Aorta (tissue), 5 donors: ENCODE measurements at regions not wholly inside any gene's neighbourhood (a gene's known extent, or its start where the extent isn't known, plus 50 kb on each side); places are given as distances from the start of the nearest gene placed in this dataset.

Source experiments
- ATAC-seq: fragments of 200-7000 bp; cut with Tn5 transposase; one replicate; pipeline ENCODE4 v1.9.1; 2022; ENCODE audit warnings: moderate library complexity; ENCODE audit not compliant: low FRiP score
- DNase-seq, 2 donors: peaks; one replicate each; pipeline ENCODE4 v3.0.0-alpha.2; 2020
- H3K27ac ChIP-seq, 2 donors: one replicate each; pipeline ENCODE4 v1.5.1; 2013; ENCODE audit warnings: low read length in 2 of 2, mild to moderate bottlenecking in 2 of 2, moderate library complexity in 2 of 2, control low read depth in 1 of 2, inconsistent platforms in 1 of 2, low read depth in 1 of 2
- H3K27me3 ChIP-seq, 2 donors: one replicate each; pipeline ENCODE4 v1.6.1; 2013; ENCODE audit warnings: control low read depth in 1 of 2, low read length in 1 of 2, mild to moderate bottlenecking in 1 of 2, moderate library complexity in 1 of 2; ENCODE audit not compliant: insufficient read depth in 2 of 2, control insufficient read depth in 1 of 2
- H3K36me3 ChIP-seq, 2 donors: one replicate each; pipeline ENCODE4 v1.6.1; 2013; ENCODE audit warnings: control low read depth in 1 of 2, low read length in 1 of 2, mild to moderate bottlenecking in 1 of 2; ENCODE audit not compliant: insufficient read depth in 2 of 2, control insufficient read depth in 1 of 2
- H3K4me1 ChIP-seq, 2 donors: one replicate each; pipeline ENCODE4 v1.6.1; 2013; ENCODE audit warnings: low read length in 2 of 2, control low read depth in 1 of 2, mild to moderate bottlenecking in 1 of 2, moderate library complexity in 1 of 2; ENCODE audit not compliant: insufficient read depth in 2 of 2, control insufficient read depth in 1 of 2
- H3K4me3 ChIP-seq, 2 donors: one replicate each; pipeline ENCODE4 v1.5.1; 2013; ENCODE audit warnings: low read length in 2 of 2, control low read depth in 1 of 2, mild to moderate bottlenecking in 1 of 2
- H3K9me3 ChIP-seq: one replicate; pipeline ENCODE4 v1.6.1; 2013; ENCODE audit warnings: mild to moderate bottlenecking, low read length; ENCODE audit not compliant: control insufficient read depth
- WGBS, 2 donors: extraction: QIAGEN DNeasy Blood & Tissue Kit; methylation state at CpG; one replicate each; pipeline ENCODE4 v1.1.7; 2013; 5-methylcytosine and 5-hydroxymethylcytosine counted together
- intact Hi-C, 2 donors: fragments of 100-400 bp; cut with DNase I; formaldehyde crosslinking; loops; one replicate each; pipeline versions ENCODE4 v1.14.2 to v1.15.0; 2022
- donor health status: healthy with polysubstance abuse.
- donor health status: Bipolar disorder and iron deficiency.
- donor health status: DM: no; HTN: no; CAD: no.
- donor health status: DM: no; HTN: no; CAD: no.
- donor health status: DM: yes; HTN: yes; CAD: no.

GRCh38 chr15:69945729-69946128 is 152.0 kb downstream of the TLE3 start:
- Histone ChIP-seq H3K27ac (no peak overlapping the region), H3K36me3 (no peaks in the 10 kb centered on the region), H3K4me1 (no peaks in the 10 kb centered on the region), H3K9me3 (no peaks in the 10 kb centered on the region), H3K27me3 (no peaks in the 10 kb centered on the region), H3K4me3 (no peak overlapping the region)
- no peak for ATAC-seq
- intact Hi-C loops: no loop called here
- WGBS, 2 donors: 95 to 98% methylated on average over 2 of the region's 2 CpGs
- DNase-seq: no peak

DNA sequence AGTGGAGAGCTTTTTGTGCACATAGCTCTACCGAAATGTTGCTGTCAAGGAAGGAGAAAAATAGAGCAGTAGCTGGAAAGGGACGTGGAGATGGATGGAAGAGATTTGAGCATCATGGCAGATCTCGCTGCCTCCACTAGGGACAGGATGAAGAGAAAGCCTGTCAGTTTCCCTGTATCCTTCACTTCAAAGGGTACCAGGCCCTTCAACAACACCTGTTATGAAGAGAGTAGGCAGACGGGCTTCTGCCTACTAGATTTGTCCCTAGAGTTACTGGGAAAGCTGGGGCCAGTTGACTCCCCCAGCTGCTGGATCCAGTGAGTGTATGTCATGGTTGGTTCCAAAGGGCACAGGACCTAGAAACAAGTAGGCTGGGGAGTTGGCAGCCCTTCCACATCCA is 150.8 kb downstream of the TLE3 start:
- no peaks in the 10 kb centered on the region for H3K27me3 ChIP-seq
- no peak overlapping the region for H3K4me3 ChIP-seq
- DNase-seq (no peak), ATAC-seq (no peak)
- no peaks in the 10 kb centered on the region for H3K36me3 ChIP-seq
- H3K27ac ChIP-seq: no peak overlapping the region
- intact Hi-C loops: no loop called here
- no peaks in the 10 kb centered on the region for H3K4me1 ChIP-seq
- no peaks in the 10 kb centered on the region for H3K9me3 ChIP-seq
- WGBS, 2 donors: 85 to 91% methylated on average over 4 of the region's 4 CpGs

DNA sequence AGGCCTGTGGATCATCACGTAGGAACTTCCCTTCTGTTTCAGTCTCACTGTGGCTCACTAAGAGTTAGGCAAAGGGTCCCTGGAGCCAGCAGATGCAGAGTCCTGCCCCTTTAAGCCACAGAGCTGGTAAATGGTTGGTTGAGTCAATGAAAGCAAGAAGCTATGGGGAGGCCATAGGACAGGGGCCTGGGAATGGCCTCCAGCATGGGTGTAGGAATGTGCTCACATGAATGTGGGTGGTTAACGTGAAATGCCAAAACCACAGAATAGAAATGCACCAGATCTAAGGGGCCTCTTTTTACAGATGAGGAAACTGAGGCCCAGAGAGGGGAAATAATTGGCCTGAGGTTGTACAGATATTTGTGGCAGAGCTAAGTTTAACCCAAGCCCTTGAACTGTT is 150.3 kb downstream of the TLE3 start:
- DNase-seq: no peak
- 87 to 95% methylated on average over 2 of the region's 2 CpGs for WGBS, 2 donors
- H3K9me3 ChIP-seq: no peaks in the 10 kb centered on the region
- no peaks in the 10 kb centered on the region for H3K27me3 ChIP-seq
- no peak for ATAC-seq
- H3K36me3 ChIP-seq: no peaks in the 10 kb centered on the region
- no peak overlapping the region for H3K27ac ChIP-seq
- H3K4me3 ChIP-seq: no peak overlapping the region
- intact Hi-C loops: no loop called here
- no peaks in the 10 kb centered on the region for H3K4me1 ChIP-seq

- no peaks in the 10 kb centered on the region for H3K4me1 ChIP-seq
- H3K4me3 ChIP-seq: no peak overlapping the region
- no peak overlapping the region for H3K27ac ChIP-seq
- ATAC-seq (no peak), DNase-seq (no peak)
- no peaks in the 10 kb centered on the region for H3K36me3 ChIP-seq
- intact Hi-C loops: no loop called here
- H3K27me3 ChIP-seq: no peaks in the 10 kb centered on the region
- WGBS, 2 donors: 47 to 53% methylated on average over 7 of the region's 7 CpGs
- no peaks in the 10 kb centered on the region for H3K9me3 ChIP-seq
Measured at GRCh38 chr15:69949485-69949884, 148.2 kb downstream of the TLE3 start.

GRCh38 chr15:69951256-69951897 is 146.3 kb downstream of the TLE3 start:
- Histone ChIP-seq H3K4me1 (no peaks in the 10 kb centered on the region), H3K4me3 (no peak overlapping the region), H3K27ac (no peak overlapping the region), H3K9me3 (no peaks in the 10 kb centered on the region), H3K36me3 (no peaks in the 10 kb centered on the region), H3K27me3 (no peaks in the 10 kb centered on the region)
- no peak for DNase-seq
- ATAC-seq: no peak
- WGBS, 2 donors: 80 to 89% methylated on average over 2 of the region's 2 CpGs
- intact Hi-C loops: no loop called here

DNA sequence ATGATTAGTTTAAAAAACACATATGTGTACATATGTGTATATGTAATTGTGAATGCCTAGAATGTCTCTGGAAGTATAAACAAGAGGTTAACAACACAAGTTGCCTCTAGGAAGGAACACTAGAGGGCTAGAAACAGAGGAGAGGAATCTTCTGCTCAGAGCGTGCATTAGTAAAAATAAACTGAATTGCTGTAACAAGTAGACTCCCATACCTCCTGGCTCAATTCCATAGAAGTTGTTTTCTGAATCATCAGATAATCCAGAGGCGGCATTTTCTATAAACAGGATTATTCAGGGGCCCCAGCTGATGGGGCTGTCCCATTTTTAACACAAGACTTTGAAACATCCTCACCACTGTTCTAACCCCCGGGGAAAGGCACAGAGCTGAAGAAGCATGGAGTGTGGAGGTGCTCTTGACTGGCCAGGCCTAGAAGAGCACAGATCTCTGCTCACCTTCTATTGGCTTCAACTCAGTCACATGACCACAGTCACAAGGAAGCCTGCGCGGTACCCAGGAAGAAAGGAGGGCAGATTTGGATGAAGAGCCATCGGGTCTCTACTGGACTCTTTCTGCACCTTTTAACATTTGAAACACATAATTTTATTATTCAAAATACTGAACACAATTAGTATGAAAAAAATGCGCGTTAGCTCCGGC is 145.7 kb downstream of the TLE3 start:
- no peaks in the 10 kb centered on the region for H3K27me3 ChIP-seq
- no peaks in the 10 kb centered on the region for H3K4me1 ChIP-seq
- H3K36me3 ChIP-seq: no peaks in the 10 kb centered on the region
- ATAC-seq (no peak), DNase-seq (no peak)
- intact Hi-C loops: no loop called here
- no peak overlapping the region for H3K27ac ChIP-seq
- H3K9me3 ChIP-seq: no peaks in the 10 kb centered on the region
- no peak overlapping the region for H3K4me3 ChIP-seq
- 86% methylated on average over 9 of the region's 9 CpGs for WGBS, 2 donors

DNA sequence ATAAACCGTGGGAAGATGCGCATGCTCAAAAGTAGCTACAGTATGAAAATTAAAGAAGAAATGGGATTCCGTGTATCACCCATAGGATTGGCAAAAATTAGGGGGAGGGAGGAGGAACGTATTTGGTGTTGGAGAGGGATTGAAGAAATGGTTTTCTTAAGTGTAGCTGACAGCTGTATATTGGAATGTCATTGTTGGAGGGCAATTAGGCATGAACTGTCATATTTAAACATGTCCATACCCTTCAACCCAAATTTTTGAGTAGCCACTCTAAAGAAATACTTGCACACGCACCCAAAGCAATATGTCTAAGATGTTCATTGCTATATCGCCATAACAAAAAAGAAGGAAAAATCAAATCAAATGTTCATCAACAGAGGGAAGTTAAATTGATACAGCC is 144.7 kb downstream of the TLE3 start:
- ATAC-seq (no peak), DNase-seq (no peak)
- no peak overlapping the region for H3K27ac ChIP-seq
- H3K9me3 ChIP-seq: no peaks in the 10 kb centered on the region
- 77 to 80% methylated on average over 6 of the region's 6 CpGs for WGBS, 2 donors
- H3K4me1 ChIP-seq: no peaks in the 10 kb centered on the region
- intact Hi-C loops: no loop called here
- H3K27me3 ChIP-seq: no peaks in the 10 kb centered on the region
- H3K4me3 ChIP-seq: no peak overlapping the region
- H3K36me3 ChIP-seq: no peaks in the 10 kb centered on the region

DNA sequence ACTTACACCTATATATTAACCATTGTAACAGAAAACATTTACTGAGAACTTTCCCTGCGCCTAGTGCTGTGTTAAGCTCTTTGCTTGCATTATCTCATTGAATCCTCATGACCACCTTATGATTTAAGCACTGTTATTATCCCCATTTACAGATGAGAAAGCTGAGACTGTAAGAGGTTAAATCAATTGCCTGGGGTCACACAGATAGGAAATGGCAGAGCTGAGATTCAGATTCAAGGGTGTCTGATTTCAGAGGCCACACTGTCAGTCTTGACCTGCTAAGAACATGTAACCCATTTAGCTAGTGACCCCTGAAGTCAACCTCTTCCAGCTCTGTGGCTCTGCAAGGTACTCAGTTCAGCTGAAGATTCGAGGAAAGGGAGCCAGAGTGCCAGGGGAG is 143.9 kb downstream of the TLE3 start:
- H3K27ac ChIP-seq: no peak overlapping the region
- no peaks in the 10 kb centered on the region for H3K27me3 ChIP-seq
- no peaks in the 10 kb centered on the region for H3K9me3 ChIP-seq
- no peaks in the 10 kb centered on the region for H3K4me1 ChIP-seq
- ATAC-seq (no peak), DNase-seq (no peak)
- no peak overlapping the region for H3K4me3 ChIP-seq
- no peaks in the 10 kb centered on the region for H3K36me3 ChIP-seq
- WGBS, 2 donors: 72 to 82% methylated on average over 2 of the region's 2 CpGs
- intact Hi-C loops: no loop called here

DNA sequence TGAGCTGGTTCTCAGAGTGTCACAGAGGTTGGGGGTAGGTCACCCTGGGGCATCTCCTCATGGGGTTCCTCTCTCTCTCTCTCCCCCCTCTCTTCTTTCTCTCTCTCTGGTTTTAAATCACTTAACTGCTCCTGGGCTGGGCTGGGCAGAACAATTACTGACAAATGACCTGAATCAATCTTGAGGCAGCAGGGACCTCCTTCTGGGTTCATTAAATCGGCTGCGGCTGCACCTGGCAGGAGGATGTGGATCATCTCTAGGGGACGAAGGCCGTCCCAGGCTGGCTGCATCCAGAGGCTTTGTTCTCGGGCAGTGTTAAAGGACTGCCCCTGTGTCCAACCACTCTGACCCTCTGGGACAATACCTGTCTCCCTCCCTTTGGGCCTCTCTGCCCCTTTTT is 143.1 kb downstream of the TLE3 start:
- no peaks in the 10 kb centered on the region for H3K4me1 ChIP-seq
- no peak overlapping the region for H3K4me3 ChIP-seq
- DNase-seq: no peak
- 63 to 64% methylated on average over 5 of the region's 5 CpGs for WGBS, 2 donors
- no peaks in the 10 kb centered on the region for H3K36me3 ChIP-seq
- intact Hi-C loops: no loop called here
- H3K9me3 ChIP-seq: no peaks in the 10 kb centered on the region
- no peak overlapping the region for H3K27ac ChIP-seq
- H3K27me3 ChIP-seq: no peaks in the 10 kb centered on the region
- ATAC-seq: no peak
